CD4-positive, alpha-beta T cell (primary cell): ENCODE measurements at regions not wholly inside any gene's neighbourhood (a gene's known extent, or its start where the extent isn't known, plus 50 kb on each side); places are given as distances from the start of the nearest gene placed in this dataset.

Experiments
- ATAC-seq: fragments of 200-7000 bp; cut with Tn5 transposase; one replicate; pipeline ENCODE4 v1.10.0; 2022; ENCODE audit warnings: mild to moderate bottlenecking; ENCODE audit not compliant: poor library complexity
- CTCF ChIA-PET: fragments of 350-600 bp; sonication (Branson Sonifier 250); formaldehyde crosslinking; loops from one replicate; lab custom pipeline; 2021; ENCODE audit warnings: antibody characterized with exemption, inconsistent platforms; lab: Charles Lee
- POLR2A ChIA-PET: fragments of 350-600 bp; sonication (Branson Sonifier 250); formaldehyde crosslinking; loops from one replicate; lab custom pipeline; 2021; ENCODE audit warnings: antibody characterized with exemption, inconsistent platforms; lab: Charles Lee
- DNase-seq, 14 experiments: peaks; one replicate each; pipeline ENCODE4 v3.0.0-alpha.2; 2013 to 2020; ENCODE audit warnings: mixed read lengths in 2 of 14
- H3K27ac ChIP-seq, 2 donors: one replicate each; pipeline versions ENCODE4 v1.5.1 to v1.7.0; 2013; ENCODE audit warnings: low read length in 2 of 2, low read depth in 1 of 2, mild to moderate bottlenecking in 1 of 2
- H3K27me3 ChIP-seq, 2 experiments: 1 replicate in 1 of 2; 2 replicates in 1 of 2; pipeline versions ENCODE4 v1.6.1 to v1.7.0; 2013; ENCODE audit warnings: low read length in 2 of 2, control low read depth in 1 of 2, mild to moderate bottlenecking in 1 of 2, moderate library complexity in 1 of 2; ENCODE audit not compliant: insufficient read depth in 2 of 2, control insufficient read depth in 1 of 2
- H3K36me3 ChIP-seq: one replicate; pipeline ENCODE4 v1.6.1; 2013; ENCODE audit warnings: low read length, control low read depth; ENCODE audit not compliant: insufficient read depth
- H3K4me1 ChIP-seq: one replicate; pipeline ENCODE4 v1.6.1; 2013; ENCODE audit warnings: low read length, control low read depth; ENCODE audit not compliant: insufficient read depth
- H3K4me3 ChIP-seq: one replicate; pipeline ENCODE4 v1.5.1; 2013; ENCODE audit warnings: mild to moderate bottlenecking, low read length, moderate library complexity
- H3K9me3 ChIP-seq, 2 experiments: 1 replicate in 1 of 2; 2 replicates in 1 of 2; pipeline versions ENCODE4 v1.6.1 to v1.7.0; 2013; ENCODE audit warnings: low read length in 2 of 2, mild to moderate bottlenecking in 2 of 2, control low read depth in 1 of 2, moderate library complexity in 1 of 2; ENCODE audit not compliant: control insufficient read depth in 1 of 2, insufficient read depth in 1 of 2
- H3K27ac Mint-ChIP-seq: one replicate; pipeline ENCODE4 v1.8.0; 2020; ENCODE audit warnings: mixed read lengths
- H3K27me3 Mint-ChIP-seq: one replicate; pipeline ENCODE4 v1.8.0; 2021; ENCODE audit warnings: mixed read lengths
- H3K36me3 Mint-ChIP-seq: one replicate; pipeline ENCODE4 v1.8.0; 2021; ENCODE audit warnings: low read depth, mixed read lengths
- H3K4me1 Mint-ChIP-seq: one replicate; pipeline ENCODE4 v1.8.0; 2021; ENCODE audit warnings: low read depth, mixed read lengths
- H3K4me3 Mint-ChIP-seq: one replicate; pipeline ENCODE4 v1.8.0; 2020; ENCODE audit warnings: mild to moderate bottlenecking, mixed read lengths
- H3K9me3 Mint-ChIP-seq: one replicate; pipeline ENCODE4 v1.8.0; 2020; ENCODE audit warnings: mixed read lengths
- CTCF ChIP-seq: fragments of 200-600 bp; IDR thresholded peaks from one replicate; pipeline ENCODE4 v1.8.0; 2022; ENCODE audit warnings: antibody characterized with exemption, mild to moderate bottlenecking
- intact Hi-C, 2 experiments: fragments of 100-400 bp; cut with DNase I in 1 of 2; cut with micrococcal nuclease in 1 of 2; formaldehyde crosslinking; loops; one replicate each; pipeline versions ENCODE4 v1.15.1 to v1.9.0; 2023 to 2025; cut with DNase I, micrococcal nuclease

- intact Hi-C loops = no loop called here
- no peak overlapping the region for H3K27ac Mint-ChIP-seq
- DNase-seq (no peak), ATAC-seq (no peak)
- no peaks in the 10 kb centered on the region for H3K4me1 Mint-ChIP-seq
- TF ChIP-seq CTCF = no peak
- H3K9me3 Mint-ChIP-seq = no peaks in the 10 kb centered on the region
- no peaks in the 10 kb centered on the region for H3K9me3 ChIP-seq
- no peaks in the 10 kb centered on the region for H3K36me3 ChIP-seq
- H3K27ac ChIP-seq = no peak overlapping the region
- no peaks in the 10 kb centered on the region for H3K4me1 ChIP-seq
- H3K27me3 ChIP-seq = no peaks in the 10 kb centered on the region
- H3K36me3 Mint-ChIP-seq = no peaks in the 10 kb centered on the region
- H3K4me3 ChIP-seq = no peak overlapping the region
- H3K4me3 Mint-ChIP-seq = no peak overlapping the region
- CTCF ChIA-PET = no interaction called here
- no peaks in the 10 kb centered on the region for H3K27me3 Mint-ChIP-seq
- POLR2A ChIA-PET = no interaction called here
These were observed 96.7 kb upstream of the FHIT start for GRCh38 chr3:61347981-61348380.

- Mint-ChIP-seq H3K4me1 (no peaks in the 10 kb centered on the region), H3K9me3 (no peaks in the 10 kb centered on the region), H3K4me3 (no peak overlapping the region), H3K27ac (no peak overlapping the region), H3K27me3 (no peaks in the 10 kb centered on the region), H3K36me3 (no peaks in the 10 kb centered on the region)
- Histone ChIP-seq H3K36me3 (no peaks in the 10 kb centered on the region), H3K4me1 (no peaks in the 10 kb centered on the region), H3K9me3 (no peaks in the 10 kb centered on the region), H3K4me3 (no peak overlapping the region), H3K27ac (no peak overlapping the region), H3K27me3 (no peaks in the 10 kb centered on the region)
- ChIA-PET POLR2A (no interaction called here), CTCF (no interaction called here)
- no peak for ATAC-seq
- no peak for TF ChIP-seq CTCF
- no peak for DNase-seq
- intact Hi-C loops = no loop called here
These were observed 98.5 kb upstream of the FHIT start for GRCh38 chr3:61349717-61350116.

GRCh38 chr3:61350782-61351309, 99.6 kb upstream of the FHIT start:
- H3K4me1 Mint-ChIP-seq = no peaks in the 10 kb centered on the region

More at GRCh38 chr3:61350782-61351309, 99.6 kb upstream of the FHIT start:
- intact Hi-C loops = no loop called here
- no peak overlapping the region for H3K27ac ChIP-seq
- no peaks in the 10 kb centered on the region for H3K27me3 ChIP-seq
- ChIA-PET POLR2A (no interaction called here), CTCF (no interaction called here)
- Mint-ChIP-seq H3K9me3 (no peaks in the 10 kb centered on the region), H3K4me3 (no peak overlapping the region), H3K27me3 (no peaks in the 10 kb centered on the region), H3K27ac (no peak overlapping the region), H3K36me3 (no peaks in the 10 kb centered on the region)
- H3K4me3 ChIP-seq = no peak overlapping the region
- no peak for TF ChIP-seq CTCF
- H3K4me1 ChIP-seq = no peaks in the 10 kb centered on the region
- DNase-seq (no peak), ATAC-seq (no peak)
- H3K9me3 ChIP-seq = no peaks in the 10 kb centered on the region
- no peaks in the 10 kb centered on the region for H3K36me3 ChIP-seq
